HG03378 (cell line): ENCODE measurements at regions not wholly inside any gene's neighbourhood (a gene's known extent, or its start where the extent isn't known, plus 50 kb on each side); places are given as distances from the start of the nearest gene placed in this dataset.
"Not testable (repeated sequence)": the region's sequence is repeated elsewhere in the genome, so short reads cannot be mapped to it uniquely, and the experiment has no call there.

Experiments
- ATAC-seq: cut with Tn5 transposase; IDR thresholded peaks from one replicate; pipeline ENCODE4 v1.9.1; 2021; ENCODE audit warnings: mild to moderate bottlenecking, moderate library complexity; ENCODE audit not compliant: unreplicated experiment

- ATAC-seq, result not testable (repeated sequence)
Observed at GRCh38 chr16:88145824-88146405, 194.7 kb downstream of the BANP start.

GRCh38 chr16:88148078-88148477, 196.8 kb downstream of the BANP start:
- not testable (repeated sequence) for ATAC-seq

- ATAC-seq, result not testable (repeated sequence)
Observed at GRCh38 chr16:88148682-88149081, 197.4 kb downstream of the BANP start.

- not testable (repeated sequence) for ATAC-seq
Observed at GRCh38 chr16:88149158-88149603, 197.9 kb downstream of the BANP start.

- not testable (repeated sequence) for ATAC-seq
Observed at GRCh38 chr16:88149663-88150062, 198.4 kb downstream of the BANP start.

- ATAC-seq, result not testable (repeated sequence)
Observed at GRCh38 chr16:88150456-88151128, 199.4 kb downstream of the BANP start.

- ATAC-seq, result not testable (repeated sequence)
Observed at GRCh38 chr16:88151129-88151499, 199.9 kb downstream of the BANP start.

GRCh38 chr16:88151859-88152843, 200.9 kb downstream of the BANP start:
- not testable (repeated sequence) for ATAC-seq

- ATAC-seq, result not testable (repeated sequence)
Observed at GRCh38 chr16:88152879-88153278, 201.6 kb downstream of the BANP start.

- not testable (repeated sequence) for ATAC-seq
Observed at GRCh38 chr16:88153516-88153915, 202.3 kb downstream of the BANP start.

- ATAC-seq, result not testable (repeated sequence)
Observed at GRCh38 chr16:88154886-88155285, 203.7 kb downstream of the BANP start.

GRCh38 chr16:88155681-88156080, 204.4 kb downstream of the BANP start:
- ATAC-seq, result not testable (repeated sequence)

GRCh38 chr16:88156640-88157283, 205.5 kb downstream of the BANP start:
- not testable (repeated sequence) for ATAC-seq

GRCh38 chr16:88157686-88158085, 206.5 kb downstream of the BANP start:
- not testable (repeated sequence) for ATAC-seq

GRCh38 chr16:88158256-88159045, 207.2 kb downstream of the BANP start:
- not testable (repeated sequence) for ATAC-seq

GRCh38 chr16:88159046-88159896, 208.0 kb downstream of the BANP start:
- ATAC-seq, result not testable (repeated sequence)

GRCh38 chr16:88159897-88160335, 208.7 kb downstream of the BANP start:
- not testable (repeated sequence) for ATAC-seq

GRCh38 chr16:88161191-88161590, 210.0 kb downstream of the BANP start:
- ATAC-seq, result not testable (repeated sequence)
